H1 (cell line): ENCODE measurements at regions not wholly inside any gene's neighbourhood (a gene's known extent, or its start where the extent isn't known, plus 50 kb on each side); places are given as distances from the start of the nearest gene placed in this dataset.
"Not testable (repeated sequence)": the region's sequence is repeated elsewhere in the genome, so short reads cannot be mapped to it uniquely, and the experiment has no call there.

Experiments
- CTCF ChIA-PET: fragments of 300-600 bp; sonication (Branson Sonifier 250); formaldehyde crosslinking; loops from one replicate; lab custom pipeline; 2021; ENCODE audit not compliant: partially characterized antibody; lab: Charles Lee
- POLR2A ChIA-PET: fragments of 300-600 bp; sonication (Branson Sonifier 250); formaldehyde crosslinking; loops from one replicate; lab custom pipeline; 2021; ENCODE audit warnings: inconsistent platforms; ENCODE audit not compliant: partially characterized antibody; lab: Charles Lee
- DNase-seq, 2 experiments: peaks; one replicate each; pipeline versions ENCODE4 v3.0.0 to v3.0.0-alpha.2; 2010 to 2022; ENCODE audit warnings: low spot score in 2 of 2, low read depth in 1 of 2, mixed read lengths in 1 of 2
- FAIRE-seq: peaks from 2 replicates; lab custom pipeline; 2011; peaks lifted over from hg19 to GRCh38; lab: Jason Lieb, UNC
- H2AFZ ChIP-seq: 2 replicates; pipeline ENCODE4 v1.8.1; 2012; ENCODE audit warnings: low read length, inconsistent platforms
- H2AK5ac ChIP-seq: 2 replicates; pipeline ENCODE4 v1.6.1; 2013; ENCODE audit warnings: low read depth, low read length
- H2BK120ac ChIP-seq: replicated peaks from 2 replicates; pipeline ENCODE3; 2013; ENCODE audit warnings: low read depth, low read length, inconsistent platforms
- H2BK12ac ChIP-seq: 2 replicates; pipeline ENCODE4 v1.6.1; 2013; ENCODE audit warnings: low read depth, low read length
- H2BK15ac ChIP-seq: 2 replicates; pipeline ENCODE4 v1.6.1; 2013; ENCODE audit warnings: low read length
- H2BK20ac ChIP-seq: 2 replicates; pipeline ENCODE4 v1.6.1; 2013; ENCODE audit warnings: low read length
- H2BK5ac ChIP-seq: 2 replicates; pipeline ENCODE4 v1.6.1; 2013; ENCODE audit warnings: low read depth, low read length
- H3K14ac ChIP-seq: 2 replicates; pipeline ENCODE4 v1.6.1; 2013; ENCODE audit warnings: inconsistent platforms; ENCODE audit not compliant: insufficient read length
- H3K18ac ChIP-seq: 2 replicates; pipeline ENCODE4 v1.6.1; 2013; ENCODE audit warnings: low read length; ENCODE audit errors: extremely low read depth
- H3K23ac ChIP-seq: 2 replicates; pipeline ENCODE4 v1.6.1; 2013; ENCODE audit warnings: inconsistent platforms; ENCODE audit not compliant: insufficient read length
- H3K23me2 ChIP-seq: 2 replicates; pipeline ENCODE4 v1.6.1; 2013; ENCODE audit warnings: low read depth, low read length
- H3K27ac ChIP-seq: 2 replicates; pipeline ENCODE4 v1.6.1; 2011; ENCODE audit warnings: low read depth, low read length, inconsistent platforms
- H3K27me3 ChIP-seq, 4 experiments: replicated peaks in 1 of 4; 1 replicate in 1 of 4; 2 replicates in 3 of 4; pipeline versions ENCODE4 v1.6.1 to v1.8.1; 2011 to 2013; ENCODE audit warnings: low read length in 3 of 4, mild to moderate bottlenecking in 3 of 4, inconsistent platforms in 2 of 4, mixed read lengths in 2 of 4, moderate library complexity in 1 of 4; ENCODE audit not compliant: control insufficient read depth in 3 of 4, insufficient read depth in 3 of 4; ENCODE audit errors: extremely low read depth in 1 of 4
- H3K36me3 ChIP-seq, 4 experiments: 2 replicates each; pipeline versions ENCODE4 v1.6.1 to v1.8.1; 2011 to 2013; ENCODE audit warnings: mild to moderate bottlenecking in 4 of 4, low read length in 3 of 4, moderate library complexity in 2 of 4, control low read depth in 1 of 4, inconsistent platforms in 1 of 4; ENCODE audit not compliant: insufficient read depth in 4 of 4, control insufficient read depth in 2 of 4
- H3K4ac ChIP-seq: replicated peaks from 2 replicates; pipeline ENCODE3; 2013; ENCODE audit warnings: low read length, low read depth, mixed read lengths, inconsistent platforms; ENCODE audit not compliant: insufficient read length
- H3K4me1 ChIP-seq, 4 experiments: replicated peaks in 1 of 4; 1 replicate in 1 of 4; 2 replicates in 3 of 4; pipeline versions ENCODE4 v1.6.1 to v1.8.1; 2011 to 2013; ENCODE audit warnings: low read length in 3 of 4, inconsistent platforms in 2 of 4, mixed read lengths in 1 of 4; ENCODE audit not compliant: insufficient read depth in 4 of 4, control insufficient read depth in 3 of 4
- H3K4me2 ChIP-seq, 2 experiments: 2 replicates each; pipeline versions ENCODE4 v1.6.1 to v1.8.1; 2011 to 2013; ENCODE audit warnings: low read depth in 2 of 2, low read length in 2 of 2, control low read depth in 1 of 2, inconsistent platforms in 1 of 2, mild to moderate bottlenecking in 1 of 2; ENCODE audit not compliant: insufficient read depth in 1 of 2
- H3K4me3 ChIP-seq, 4 experiments: fragments of 200-600, 300-600 bp in 1 of 4; sonication (generic), shearing (Covaris generic), sonication (Bioruptor Twin) in 1 of 4; 2 replicates each; pipeline versions ENCODE4 v1.5.1 to v1.8.1; 2011 to 2016; ENCODE audit warnings: low read length in 4 of 4, low read depth in 3 of 4, control low read depth in 2 of 4, inconsistent platforms in 2 of 4, mild to moderate bottlenecking in 2 of 4, mixed read lengths in 1 of 4, moderate library complexity in 1 of 4; ENCODE audit not compliant: insufficient read depth in 2 of 4; ENCODE audit errors: extremely low read depth in 1 of 4
- H3K56ac ChIP-seq: replicated peaks from 2 replicates; pipeline ENCODE3; 2013; ENCODE audit warnings: low read depth, mild to moderate bottlenecking, mixed read lengths, low read length, inconsistent platforms; ENCODE audit not compliant: insufficient read length
- H3K79me1 ChIP-seq: 2 replicates; pipeline ENCODE4 v1.6.1; 2013; ENCODE audit warnings: low read depth, low read length, control low read depth
- H3K79me2 ChIP-seq, 2 experiments: 2 replicates each; pipeline versions ENCODE4 v1.6.1 to v1.8.1; 2012 to 2013; ENCODE audit warnings: low read length in 2 of 2, mild to moderate bottlenecking in 2 of 2, inconsistent platforms in 1 of 2; ENCODE audit not compliant: insufficient read depth in 2 of 2, control insufficient read depth in 1 of 2
- H3K9ac ChIP-seq, 4 experiments: replicated peaks in 1 of 4; 1 replicate in 1 of 4; 2 replicates in 3 of 4; pipeline versions ENCODE4 v1.6.1 to v1.8.1; 2011 to 2013; ENCODE audit warnings: low read depth in 3 of 4, low read length in 3 of 4, control low read depth in 2 of 4, mild to moderate bottlenecking in 2 of 4, moderate library complexity in 2 of 4, inconsistent platforms in 1 of 4; ENCODE audit errors: extremely low read depth in 1 of 4
- H3K9me3 ChIP-seq, 2 experiments: 2 replicates each; pipeline versions ENCODE4 v1.6.1 to v1.8.1; 2012 to 2013; ENCODE audit warnings: mild to moderate bottlenecking in 2 of 2, moderate library complexity in 2 of 2, control low read depth in 1 of 2, inconsistent platforms in 1 of 2, low read depth in 1 of 2, low read length in 1 of 2, mixed read lengths in 1 of 2; ENCODE audit not compliant: insufficient read depth in 2 of 2
- H4K20me1 ChIP-seq, 2 experiments: replicated peaks in 1 of 2; 2 replicates each; pipeline versions ENCODE3 to v1.8.1; 2011 to 2013; ENCODE audit warnings: inconsistent platforms in 2 of 2, low read length in 2 of 2, mild to moderate bottlenecking in 1 of 2; ENCODE audit not compliant: insufficient read depth in 2 of 2, control insufficient read depth in 1 of 2
- H4K5ac ChIP-seq: 2 replicates; pipeline ENCODE4 v1.6.1; 2013; ENCODE audit warnings: low read length, low read depth, mixed read lengths, inconsistent platforms; ENCODE audit not compliant: insufficient read length
- H4K8ac ChIP-seq: 2 replicates; pipeline ENCODE4 v1.8.0; 2013; ENCODE audit warnings: mild to moderate bottlenecking, moderate library complexity, low read length, inconsistent platforms; ENCODE audit not compliant: insufficient read depth; ENCODE audit errors: extremely low read depth
- H4K91ac ChIP-seq: replicated peaks from 2 replicates; pipeline ENCODE3; 2013; ENCODE audit warnings: low read length, mixed read lengths, inconsistent platforms; ENCODE audit not compliant: insufficient read length
- RAD21 ChIP-seq, 2 experiments: IDR thresholded peaks in 1 of 2; conservative IDR thresholded peaks in 1 of 2; 2 replicates each; pipeline ENCODE4 v1.6.1; 2011; ENCODE audit warnings: low read depth in 2 of 2, low read length in 2 of 2, improper control_type of control experiment in 1 of 2, inconsistent platforms in 1 of 2, mild to moderate bottlenecking in 1 of 2, moderate library complexity in 1 of 2
- WGBS, 2 experiments: shearing (Covaris generic) in 1 of 2; methylation state at CpG; one replicate each; pipeline versions ENCODE4 v1.1.6 to v1.1.7; 2013 to 2015; ENCODE audit warnings: low lambda C conversion rate in 2 of 2, mixed read lengths in 2 of 2, inconsistent platforms in 1 of 2, low coverage in 1 of 2, missing lambda C conversion rate in 1 of 2; ENCODE audit not compliant: insufficient replicate concordance in 2 of 2, insufficient coverage in 1 of 2, insufficient read length in 1 of 2; ENCODE audit errors: extremely low coverage in 1 of 2, missing lambda C conversion rate in 1 of 2; 5-methylcytosine and 5-hydroxymethylcytosine counted together
- TF ChIP-seq, protein P1 (sequence below), 3 experiments: IDR thresholded peaks; 1 replicate in 2 of 3; 2 replicates in 1 of 3; pipeline versions ENCODE4 v1.5.1 to v1.6.1; 2011; ENCODE audit warnings: low read length in 3 of 3, mild to moderate bottlenecking in 3 of 3, inconsistent platforms in 2 of 3, low read depth in 1 of 3, moderate library complexity in 1 of 3; ENCODE audit not compliant: insufficient read depth in 1 of 3; ENCODE audit errors: control extremely low read depth in 1 of 3
- TF ChIP-seq, protein P2 (sequence below): IDR thresholded peaks from 2 replicates; pipeline ENCODE4 v1.6.1; 2011; ENCODE audit warnings: low read length, improper control_type of control experiment

DNA sequence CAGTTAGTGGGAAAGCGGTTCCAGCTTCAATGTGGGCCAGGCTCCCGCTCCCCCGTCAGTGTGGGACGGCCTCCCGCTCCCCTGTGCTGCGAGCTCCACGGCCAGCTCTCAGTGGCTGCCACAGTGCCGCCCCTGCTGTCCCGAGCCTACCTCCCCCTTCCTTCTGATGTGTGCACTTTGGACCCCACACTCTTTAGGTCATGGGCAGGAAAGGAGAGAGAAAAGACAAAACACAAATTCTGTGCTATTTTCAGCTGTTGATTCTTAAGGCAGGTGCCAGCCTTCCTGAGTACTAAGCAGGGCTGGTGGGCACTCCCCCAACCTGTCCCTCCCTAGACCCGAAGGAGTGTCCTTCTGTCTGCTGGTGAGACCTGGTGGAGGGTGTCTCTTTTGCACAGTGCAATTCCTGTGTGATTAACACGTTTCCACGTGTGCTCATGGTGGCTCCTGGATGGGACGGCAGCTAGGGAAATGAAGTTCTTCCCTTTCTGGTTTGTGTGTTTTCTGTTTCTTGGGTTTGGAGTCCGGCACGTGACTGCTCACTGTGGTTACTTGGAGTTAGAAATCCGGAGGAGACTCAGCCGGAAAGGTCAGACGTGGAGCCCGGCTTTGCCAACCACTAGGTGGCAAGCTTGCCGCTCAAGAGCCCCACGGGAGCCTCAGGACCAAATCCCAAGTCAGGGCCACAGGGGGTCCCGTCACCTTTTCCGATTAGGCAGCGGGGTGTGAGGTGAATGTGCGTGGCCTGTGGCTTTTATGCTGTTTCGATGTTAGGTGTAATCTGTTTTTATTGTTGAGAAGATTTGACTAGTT is 130.3 kb downstream of the LAT start:
- FAIRE-seq: peak; percentile 63
- peak; percentile 71 to 73 for TF ChIP-seq RAD21 (IDR thresholded peaks at IDR 0.05 in 1 of 2, conservative IDR thresholded peaks at IDR 0.05 in 1 of 2; ENCODE audit: low read depth in 2 of 2, low read length in 2 of 2)
- TF ChIP-seq, protein P1, sequence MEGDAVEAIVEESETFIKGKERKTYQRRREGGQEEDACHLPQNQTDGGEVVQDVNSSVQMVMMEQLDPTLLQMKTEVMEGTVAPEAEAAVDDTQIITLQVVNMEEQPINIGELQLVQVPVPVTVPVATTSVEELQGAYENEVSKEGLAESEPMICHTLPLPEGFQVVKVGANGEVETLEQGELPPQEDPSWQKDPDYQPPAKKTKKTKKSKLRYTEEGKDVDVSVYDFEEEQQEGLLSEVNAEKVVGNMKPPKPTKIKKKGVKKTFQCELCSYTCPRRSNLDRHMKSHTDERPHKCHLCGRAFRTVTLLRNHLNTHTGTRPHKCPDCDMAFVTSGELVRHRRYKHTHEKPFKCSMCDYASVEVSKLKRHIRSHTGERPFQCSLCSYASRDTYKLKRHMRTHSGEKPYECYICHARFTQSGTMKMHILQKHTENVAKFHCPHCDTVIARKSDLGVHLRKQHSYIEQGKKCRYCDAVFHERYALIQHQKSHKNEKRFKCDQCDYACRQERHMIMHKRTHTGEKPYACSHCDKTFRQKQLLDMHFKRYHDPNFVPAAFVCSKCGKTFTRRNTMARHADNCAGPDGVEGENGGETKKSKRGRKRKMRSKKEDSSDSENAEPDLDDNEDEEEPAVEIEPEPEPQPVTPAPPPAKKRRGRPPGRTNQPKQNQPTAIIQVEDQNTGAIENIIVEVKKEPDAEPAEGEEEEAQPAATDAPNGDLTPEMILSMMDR (IDR thresholded peaks at IDR 0.05; ENCODE audit: control extremely low read depth in 1 of 3, insufficient read depth in 1 of 3, low read depth in 1 of 3, low read length in 3 of 3): peak; percentile 30 to 65 (median 50)
- TF ChIP-seq, protein P2, sequence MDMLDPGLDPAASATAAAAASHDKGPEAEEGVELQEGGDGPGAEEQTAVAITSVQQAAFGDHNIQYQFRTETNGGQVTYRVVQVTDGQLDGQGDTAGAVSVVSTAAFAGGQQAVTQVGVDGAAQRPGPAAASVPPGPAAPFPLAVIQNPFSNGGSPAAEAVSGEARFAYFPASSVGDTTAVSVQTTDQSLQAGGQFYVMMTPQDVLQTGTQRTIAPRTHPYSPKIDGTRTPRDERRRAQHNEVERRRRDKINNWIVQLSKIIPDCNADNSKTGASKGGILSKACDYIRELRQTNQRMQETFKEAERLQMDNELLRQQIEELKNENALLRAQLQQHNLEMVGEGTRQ: peak; percentile 66
- H3K79me2 ChIP-seq, H3K56ac ChIP-seq, POLR2A ChIA-PET, H3K4me1 ChIP-seq, H3K36me3 ChIP-seq, H2BK20ac ChIP-seq, H3K9ac ChIP-seq, H4K5ac ChIP-seq, H3K18ac ChIP-seq, H4K91ac ChIP-seq, H2BK5ac ChIP-seq, H2BK15ac ChIP-seq, H3K9me3 ChIP-seq, H2BK120ac ChIP-seq, H2AK5ac ChIP-seq, H4K20me1 ChIP-seq, H3K4ac ChIP-seq, H3K79me1 ChIP-seq, H3K23ac ChIP-seq, DNase-seq, H3K27ac ChIP-seq, H3K14ac ChIP-seq, H3K27me3 ChIP-seq, H3K4me3 ChIP-seq, H3K23me2 ChIP-seq: not testable (repeated sequence)
- Histone ChIP-seq H2BK12ac (peak overlapping the region; percentile 68; the same call in 1 of the 2 replicates), H3K4me2 (peak overlapping the region; percentile 33 to 45; a peak in 1 of 4 replicates), H2AFZ (peak overlapping the region; percentile 79; the same call in 1 of the 2 replicates), H4K8ac (0 out of 2 replicates have a peak overlapping the region, but pooled peaks have one; percentile 21)
- CTCF ChIA-PET: interaction anchor here (1.3 kb wide), 1 partner anchor 66 kb away, joined by 3 read pairs; no protein-coding TSS in a partner anchor
- 43% methylated on average over 24 of the region's 26 CpGs; no CpG with 5 or more reads in 1 of the 2 experiments for WGBS, 2 experiments
